Posterior vena cava (tissue), 2 donors: ENCODE measurements at regions not wholly inside any gene's neighbourhood (a gene's known extent, or its start where the extent isn't known, plus 50 kb on each side); places are given as distances from the start of the nearest gene placed in this dataset.

Experiments used
- DNase-seq: peaks from one replicate; pipeline ENCODE4 v3.0.0-alpha.2; 2020; ENCODE audit warnings: low spot score
- intact Hi-C, 2 donors: fragments of 100-400 bp; cut with DNase I; formaldehyde crosslinking; loops; one replicate each; pipeline versions ENCODE4 v1.14.1 to v1.14.2; 2022 to 2023
- donor health status: DM: yes; HTN: yes; CAD: no.
- donor health status: DM: yes; HTN: yes; CAD: no.

GRCh38 chr13:78372581-78372980 is 230.8 kb downstream of the POU4F1 start:
- no peak for DNase-seq
- intact Hi-C loops: no loop called here

GRCh38 chr13:78370231-78370630 is 233.1 kb downstream of the POU4F1 start:
- intact Hi-C loops: no loop called here
- no peak for DNase-seq

- no peak for DNase-seq
- intact Hi-C loops: no loop called here
Observed at GRCh38 chr13:78364711-78365110, 238.6 kb downstream of the POU4F1 start.

GRCh38 chr13:78341032-78341431 is 262.3 kb downstream of the POU4F1 start:
- DNase-seq: no peak
- intact Hi-C loops: no loop called here

GRCh38 chr13:78339927-78340326 is 263.4 kb downstream of the POU4F1 start:
- intact Hi-C loops: no loop called here
- DNase-seq: no peak

GRCh38 chr13:78334059-78334458 is 269.3 kb downstream of the POU4F1 start:
- DNase-seq: no peak
- intact Hi-C loops: no loop called here

GRCh38 chr13:78326633-78327032 is 276.7 kb downstream of the POU4F1 start:
- intact Hi-C loops: no loop called here
- DNase-seq: no peak

- intact Hi-C loops: no loop called here
- DNase-seq: no peak
Observed at GRCh38 chr13:78325585-78325984, 277.8 kb downstream of the POU4F1 start.

GRCh38 chr13:78323848-78324247 is 279.5 kb downstream of the POU4F1 start:
- intact Hi-C loops: no loop called here
- no peak for DNase-seq

- intact Hi-C loops: no loop called here
- DNase-seq: no peak
Observed at GRCh38 chr13:78323040-78323439, 280.3 kb downstream of the POU4F1 start.

- no peak for DNase-seq
- intact Hi-C loops: no loop called here
Observed at GRCh38 chr13:78319101-78319627, 284.2 kb downstream of the POU4F1 start.

- intact Hi-C loops: no loop called here
Observed at GRCh38 chr13:78317030-78317429, 286.3 kb downstream of the POU4F1 start.

GRCh38 chr13:78309497-78310180 is 293.7 kb downstream of the POU4F1 start:
- intact Hi-C loops: no loop called here
- no peak for DNase-seq

More at GRCh38 chr13:78317030-78317429, 286.3 kb downstream of the POU4F1 start:
- DNase-seq: no peak

- no peak for DNase-seq
- intact Hi-C loops: no loop called here
Observed at GRCh38 chr13:78306519-78307206, 296.7 kb downstream of the POU4F1 start.

- no peak for DNase-seq
- intact Hi-C loops: no loop called here
Observed at GRCh38 chr13:78305171-78305570, 298.2 kb downstream of the POU4F1 start.

- intact Hi-C loops: no loop called here
- no peak for DNase-seq
Observed at GRCh38 chr13:78299832-78300623, 303.3 kb downstream of the POU4F1 start.

- no peak for DNase-seq
- intact Hi-C loops: no loop called here
Observed at GRCh38 chr13:78298657-78299056, 304.7 kb downstream of the POU4F1 start.

- intact Hi-C loops: no loop called here
- no peak for DNase-seq
Observed at GRCh38 chr13:78286748-78287147, 316.6 kb downstream of the POU4F1 start.

GRCh38 chr13:78265098-78265497 is 338.3 kb downstream of the POU4F1 start:
- DNase-seq: no peak
- intact Hi-C loops: no loop called here

GRCh38 chr13:78258304-78258703 is 339.7 kb upstream of the EDNRB start:
- intact Hi-C loops: no loop called here
- no peak for DNase-seq
